ENCODE measurements at regions not wholly inside any gene's neighbourhood (a gene's known extent, or its start where the extent isn't known, plus 50 kb on each side); places are given as distances from the start of the nearest gene placed in this dataset.

- Histone ChIP-seq H4K20me1 (ENCODE audit: control insufficient read depth, insufficient read depth, low read length, poor library complexity, severe bottlenecking) (no peaks in the 10 kb centered on the region), H3K27me3 (replicated peaks in 1 of 4; ENCODE audit: control extremely low read depth in 1 of 4, control insufficient read depth in 3 of 4, insufficient read depth in 4 of 4, low read length in 3 of 4) (no peaks in the 10 kb centered on the region), H3K4me3 (ENCODE audit: control extremely low read depth in 1 of 5, extremely low read depth in 1 of 5, insufficient read depth in 1 of 5, low read depth in 2 of 5, low read length in 4 of 5) (no peak overlapping the region), H3K4me1 (ENCODE audit: control insufficient read depth in 2 of 2, insufficient read depth in 2 of 2, low read length in 2 of 2) (no peaks in the 10 kb centered on the region), H3K9me3 (ENCODE audit: control extremely low read depth in 1 of 3, control insufficient read depth in 2 of 3, insufficient read depth in 1 of 3, low read length in 2 of 3) (peaks cover 0 to 5% (median 0%) of the 10 kb centered on the region in 3 donors), H3K4me2 (replicated peaks; ENCODE audit: low read depth, low read length, poor library complexity, severe bottlenecking) (no peak overlapping the region), H3K36me3 (replicated peaks in 1 of 2; ENCODE audit: control extremely low read depth in 1 of 2, control insufficient read depth in 1 of 2, extremely low read depth in 1 of 2, insufficient read depth in 2 of 2, low read length in 1 of 2) (no peaks in the 10 kb centered on the region), H3K27ac (ENCODE audit: low read length in 2 of 2) (no peak overlapping the region), H3K9ac (ENCODE audit: low read length) (no peak overlapping the region), H2AFZ (ENCODE audit: insufficient read depth, low read depth, low read length, poor library complexity, severe bottlenecking) (no peak overlapping the region), H3K79me2 (ENCODE audit: control insufficient read depth, insufficient read depth, low read length) (no peaks in the 10 kb centered on the region)
- H3K27me3 Mint-ChIP-seq, result peaks cover 37% of the 10 kb centered on the region
- no peak overlapping the region for H3K27ac Mint-ChIP-seq
- ChIA-PET CTCF (no interaction called here), POLR2A (no interaction called here)
- no peaks in the 10 kb centered on the region for H3K9me3 Mint-ChIP-seq (ENCODE audit: insufficient read depth)
- intact Hi-C loops (cut with micrococcal nuclease), result no loop called here
- DNase-seq, result no peak
- no peak for TF ChIP-seq EZH2 (IDR thresholded peaks at IDR 0.05; ENCODE audit: borderline replicate concordance, insufficient read depth, low read depth, low read length, poor library complexity, severe bottlenecking)
- TF ChIP-seq CTCF (IDR thresholded peaks at IDR 0.05), result no peak
- H3K4me1 Mint-ChIP-seq, result no peaks in the 10 kb centered on the region
- no peak overlapping the region for H3K4me3 Mint-ChIP-seq
- no peak for ATAC-seq (ENCODE audit: low read depth)
- WGBS (ENCODE audit: insufficient coverage), result 83% methylated on average over 11 of the region's 11 CpGs
Observed at GRCh38 chr22:48268293-48268692, 1505.8 kb downstream of the TBC1D22A start.

- intact Hi-C loops (cut with micrococcal nuclease), result no loop called here
- H3K4me3 ChIP-seq (ENCODE audit: control extremely low read depth in 1 of 5, extremely low read depth in 1 of 5, insufficient read depth in 1 of 5, low read depth in 2 of 5, low read length in 4 of 5), result no peak overlapping the region
- H3K79me2 ChIP-seq (ENCODE audit: control insufficient read depth, insufficient read depth, low read length), result no peaks in the 10 kb centered on the region
- H2AFZ ChIP-seq (ENCODE audit: insufficient read depth, low read depth, low read length, poor library complexity, severe bottlenecking), result no peak overlapping the region
- no peaks in the 10 kb centered on the region for H3K9me3 Mint-ChIP-seq (ENCODE audit: insufficient read depth)
- H3K9me3 ChIP-seq (ENCODE audit: control extremely low read depth in 1 of 3, control insufficient read depth in 2 of 3, insufficient read depth in 1 of 3, low read length in 2 of 3), result peaks cover 0 to 5% (median 0%) of the 10 kb centered on the region in 3 donors
- 64% methylated on average over 10 of the region's 10 CpGs for WGBS (ENCODE audit: insufficient coverage)
- DNase-seq, result no peak
- TF ChIP-seq EZH2 (IDR thresholded peaks at IDR 0.05; ENCODE audit: borderline replicate concordance, insufficient read depth, low read depth, low read length, poor library complexity, severe bottlenecking) (no peak), CTCF (IDR thresholded peaks at IDR 0.05) (no peak)
- H3K4me1 Mint-ChIP-seq, result no peaks in the 10 kb centered on the region
- H3K4me2 ChIP-seq (replicated peaks; ENCODE audit: low read depth, low read length, poor library complexity, severe bottlenecking), result no peak overlapping the region
- peaks cover 31% of the 10 kb centered on the region for H3K27me3 Mint-ChIP-seq
- no peak overlapping the region for H3K4me3 Mint-ChIP-seq
- H3K4me1 ChIP-seq (ENCODE audit: control insufficient read depth in 2 of 2, insufficient read depth in 2 of 2, low read length in 2 of 2), result no peaks in the 10 kb centered on the region
- H4K20me1 ChIP-seq (ENCODE audit: control insufficient read depth, insufficient read depth, low read length, poor library complexity, severe bottlenecking), result no peaks in the 10 kb centered on the region
- POLR2A ChIA-PET, result no interaction called here
- ATAC-seq (ENCODE audit: low read depth), result no peak
- no peak overlapping the region for H3K9ac ChIP-seq (ENCODE audit: low read length)
- no peak overlapping the region for H3K27ac Mint-ChIP-seq
- no peak overlapping the region for H3K27ac ChIP-seq (ENCODE audit: low read length in 2 of 2)
- no peaks in the 10 kb centered on the region for H3K27me3 ChIP-seq (replicated peaks in 1 of 4; ENCODE audit: control extremely low read depth in 1 of 4, control insufficient read depth in 3 of 4, insufficient read depth in 4 of 4, low read length in 3 of 4)
- CTCF ChIA-PET, result no interaction called here
- no peaks in the 10 kb centered on the region for H3K36me3 ChIP-seq (replicated peaks in 1 of 2; ENCODE audit: control extremely low read depth in 1 of 2, control insufficient read depth in 1 of 2, extremely low read depth in 1 of 2, insufficient read depth in 2 of 2, low read length in 1 of 2)
Observed at GRCh38 chr22:48267681-48268080, 1505.2 kb downstream of the TBC1D22A start.
